WERI-Rb-1 (cell line): ENCODE measurements at regions not wholly inside any gene's neighbourhood (a gene's known extent, or its start where the extent isn't known, plus 50 kb on each side); places are given as distances from the start of the nearest gene placed in this dataset.

ENCODE experiments used
- DNase-seq: peaks from one replicate; pipeline ENCODE4 v3.0.0-alpha.2; 2020
- H3K27ac ChIP-seq: fragments of 250-450 bp; sonication (Bioruptor Pico); 2 replicates; pipeline ENCODE4 v1.5.1; 2020; ENCODE audit warnings: mild to moderate bottlenecking, moderate library complexity
- H3K27me3 ChIP-seq: fragments of 250-450 bp; sonication (Bioruptor Pico); 2 replicates; pipeline ENCODE4 v1.5.1; 2021; ENCODE audit warnings: mild to moderate bottlenecking, low read depth, moderate library complexity; ENCODE audit not compliant: insufficient read depth, severe bottlenecking
- H3K36me3 ChIP-seq: fragments of 250-450 bp; sonication (Bioruptor Pico); 2 replicates; pipeline ENCODE4 v1.5.1; 2020; ENCODE audit warnings: mild to moderate bottlenecking, moderate library complexity
- H3K4me3 ChIP-seq: 2 replicates; pipeline ENCODE4 v1.5.1; 2011; ENCODE audit warnings: low read depth, mild to moderate bottlenecking, control low read depth, low read length
- H3K9me3 ChIP-seq: fragments of 250-450 bp; sonication (Bioruptor Pico); 2 replicates; pipeline ENCODE4 v1.5.1; 2021; ENCODE audit warnings: mild to moderate bottlenecking, moderate library complexity; ENCODE audit not compliant: severe bottlenecking
- CTCF ChIP-seq: IDR thresholded peaks from 2 replicates; pipeline ENCODE4 v1.5.1; 2011; ENCODE audit warnings: low read depth, mild to moderate bottlenecking, control low read depth, inconsistent platforms, low read length

GRCh38 chr3:145269106-145269505, 891.9 kb downstream of the PLOD2 start:
- Histone ChIP-seq H3K4me3 (no peak overlapping the region), H3K36me3 (no peaks in the 10 kb centered on the region), H3K27ac (no peak overlapping the region), H3K27me3 (no peaks in the 10 kb centered on the region), H3K9me3 (no peaks in the 10 kb centered on the region)
- DNase-seq: no peak
- TF ChIP-seq CTCF: no peak

DNA sequence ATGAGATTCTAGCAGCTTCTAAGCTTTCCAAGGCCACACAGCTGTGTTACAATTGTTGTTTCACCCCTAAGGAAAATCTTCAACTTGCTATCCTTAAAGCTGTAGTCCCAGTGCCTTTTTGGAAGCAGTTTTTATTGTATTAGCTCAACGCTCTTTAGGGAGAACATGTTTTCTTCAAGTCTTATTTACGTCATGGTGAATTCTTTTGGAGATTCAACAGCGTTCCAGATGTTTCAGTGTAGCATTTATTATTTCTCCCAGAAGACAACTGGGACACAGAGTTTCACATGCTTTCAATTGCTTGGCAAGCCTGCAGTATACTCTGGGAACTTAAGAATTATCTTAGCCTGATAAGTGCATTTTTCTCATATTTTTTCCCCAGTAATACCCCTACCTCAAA, 888.3 kb downstream of the PLOD2 start:
- Histone ChIP-seq H3K27me3 (no peaks in the 10 kb centered on the region), H3K36me3 (no peaks in the 10 kb centered on the region), H3K27ac (no peak overlapping the region), H3K9me3 (no peaks in the 10 kb centered on the region), H3K4me3 (no peak overlapping the region)
- no peak for DNase-seq
- no peak for TF ChIP-seq CTCF

DNA sequence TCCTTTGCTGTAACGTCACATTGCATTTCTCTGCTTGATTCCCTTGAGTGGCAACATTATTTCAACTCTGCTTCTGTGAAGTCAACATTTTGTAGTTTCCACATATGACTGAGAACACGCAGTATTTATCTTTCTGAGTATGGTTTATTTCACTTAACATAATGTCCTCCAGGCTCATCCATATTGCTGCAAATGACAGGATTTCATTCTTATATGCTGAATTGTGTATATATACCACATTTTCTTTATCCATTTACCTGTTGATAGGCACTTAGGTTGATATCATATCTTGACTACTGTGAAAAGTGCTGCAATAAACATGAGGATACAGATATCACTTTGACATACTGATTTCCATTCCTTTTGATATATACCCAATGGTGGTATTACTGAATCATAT, 878.5 kb downstream of the PLOD2 start:
- Histone ChIP-seq H3K27me3 (no peaks in the 10 kb centered on the region), H3K36me3 (no peaks in the 10 kb centered on the region), H3K4me3 (no peak overlapping the region), H3K27ac (no peak overlapping the region), H3K9me3 (no peaks in the 10 kb centered on the region)
- DNase-seq: no peak
- TF ChIP-seq CTCF: no peak

GRCh38 chr3:145286937-145287336, 874.0 kb downstream of the PLOD2 start:
- DNase-seq: no peak
- TF ChIP-seq CTCF: no peak
- H3K9me3 ChIP-seq: no peaks in the 10 kb centered on the region

DNA sequence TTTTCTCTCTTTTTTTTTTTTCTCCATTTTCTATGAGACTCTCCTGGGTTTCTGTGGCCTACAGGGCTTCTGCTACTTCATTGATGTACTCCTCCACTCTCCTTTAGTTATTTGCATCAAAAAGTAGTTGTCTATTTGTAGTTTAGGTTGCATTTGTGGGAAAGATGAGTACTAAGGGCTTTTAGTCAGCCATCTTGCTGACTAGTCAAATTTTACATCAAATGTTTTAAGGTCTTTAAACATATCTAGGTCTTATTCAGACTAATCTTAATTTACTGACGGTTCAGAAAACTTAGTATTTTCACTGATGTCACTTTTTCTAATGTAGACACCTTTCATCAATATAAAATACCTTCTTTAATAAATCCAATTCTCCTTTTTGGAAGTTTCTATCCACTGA, 871.0 kb downstream of the PLOD2 start:
- Histone ChIP-seq H3K27ac (no peak overlapping the region), H3K27me3 (no peaks in the 10 kb centered on the region), H3K4me3 (no peak overlapping the region), H3K9me3 (no peaks in the 10 kb centered on the region), H3K36me3 (no peaks in the 10 kb centered on the region)
- DNase-seq: no peak
- no peak for TF ChIP-seq CTCF

More at GRCh38 chr3:145286937-145287336, 874.0 kb downstream of the PLOD2 start:
- Histone ChIP-seq H3K4me3 (no peak overlapping the region), H3K36me3 (no peaks in the 10 kb centered on the region), H3K27ac (no peak overlapping the region), H3K27me3 (no peaks in the 10 kb centered on the region)

DNA sequence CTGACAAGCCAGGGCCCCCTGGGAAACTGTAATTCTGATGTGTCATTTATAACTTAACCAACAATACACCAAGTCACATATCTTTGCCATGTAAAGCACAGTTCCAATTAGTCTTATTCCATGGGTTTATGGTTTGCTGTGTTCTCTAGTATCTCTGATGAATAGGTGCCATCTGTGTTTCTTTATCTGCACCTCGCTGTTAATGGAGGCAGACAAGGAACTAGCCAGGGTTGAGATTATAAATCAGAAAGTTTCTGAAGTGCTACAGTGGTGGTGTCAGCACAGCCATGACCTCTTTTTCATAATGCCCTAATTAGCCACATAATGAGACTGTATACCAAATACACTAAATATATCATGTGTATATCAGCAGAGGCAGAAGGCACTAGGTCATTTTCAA, 866.4 kb downstream of the PLOD2 start:
- no peak for TF ChIP-seq CTCF
- Histone ChIP-seq H3K36me3 (no peaks in the 10 kb centered on the region), H3K4me3 (no peak overlapping the region), H3K27ac (no peak overlapping the region), H3K27me3 (no peaks in the 10 kb centered on the region), H3K9me3 (no peaks in the 10 kb centered on the region)
- no peak for DNase-seq
